DMS153 treated with DMSO at 0.1 percent for 48 hours (cell line): ENCODE measurements at regions not wholly inside any gene's neighbourhood (a gene's known extent, or its start where the extent isn't known, plus 50 kb on each side); places are given as distances from the start of the nearest gene placed in this dataset.
"Not testable (repeated sequence)": the region's sequence is repeated elsewhere in the genome, so short reads cannot be mapped to it uniquely, and the experiment has no call there.

Experiments used
- DNase-seq: peaks from one replicate; lab custom pipeline; 2025; ENCODE audit not compliant: unreplicated experiment; lab: John Stamatoyannopoulos, UW

DNA sequence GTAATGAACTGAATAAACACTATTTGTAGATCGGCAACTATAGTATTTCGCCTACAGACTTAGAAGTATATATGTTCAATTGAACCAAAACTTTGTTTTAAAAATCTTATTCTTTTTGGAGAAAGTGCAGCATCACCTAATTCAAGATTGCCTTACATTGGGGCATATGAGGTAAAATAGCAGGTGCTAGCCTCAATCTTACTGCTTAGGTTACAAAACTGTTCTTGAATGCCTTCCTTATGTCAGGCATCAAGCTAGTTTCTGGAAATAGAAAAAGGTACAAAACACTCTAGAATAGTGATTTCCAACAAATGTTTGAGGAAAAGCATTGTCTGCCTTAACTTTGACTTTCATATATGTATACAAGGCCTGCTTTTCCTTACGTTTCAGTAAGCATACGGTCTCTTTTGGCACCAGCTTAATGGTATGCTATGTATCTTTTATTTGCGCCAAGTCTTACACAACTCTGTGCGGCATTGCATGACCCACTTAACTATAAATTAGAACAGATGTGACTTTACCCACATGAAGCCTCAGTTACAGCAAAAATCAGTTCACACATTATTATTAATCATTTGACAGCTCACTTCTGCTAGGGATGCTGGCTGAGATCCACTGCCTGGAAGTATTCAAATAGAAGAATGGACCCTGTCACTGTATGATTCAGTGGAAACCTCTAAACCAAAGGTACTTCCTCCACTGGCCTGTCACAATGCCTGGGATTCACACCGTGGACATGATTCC, 174.1 kb downstream of the PRELID2 start:
- DNase-seq, result no peak

DNA sequence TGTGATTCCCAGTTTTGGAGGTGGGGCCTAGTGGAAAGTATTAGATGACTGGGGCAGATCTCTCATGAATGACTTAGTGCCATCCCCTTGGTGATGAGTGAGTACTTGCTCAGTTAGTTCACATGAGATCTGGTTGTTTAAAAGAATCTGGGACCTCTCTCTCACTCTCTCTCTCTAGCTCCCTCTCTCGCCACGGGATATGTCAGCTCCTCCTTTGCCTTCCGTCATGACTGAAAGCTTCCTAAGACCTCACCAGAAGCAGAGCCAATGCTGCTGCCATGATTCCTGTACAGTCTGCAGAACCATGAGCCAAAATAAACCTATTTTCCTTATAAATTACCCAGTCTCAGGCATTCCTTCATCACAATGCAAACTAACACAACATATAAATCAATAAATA, 176.7 kb downstream of the PRELID2 start:
- no peak for DNase-seq

DNA sequence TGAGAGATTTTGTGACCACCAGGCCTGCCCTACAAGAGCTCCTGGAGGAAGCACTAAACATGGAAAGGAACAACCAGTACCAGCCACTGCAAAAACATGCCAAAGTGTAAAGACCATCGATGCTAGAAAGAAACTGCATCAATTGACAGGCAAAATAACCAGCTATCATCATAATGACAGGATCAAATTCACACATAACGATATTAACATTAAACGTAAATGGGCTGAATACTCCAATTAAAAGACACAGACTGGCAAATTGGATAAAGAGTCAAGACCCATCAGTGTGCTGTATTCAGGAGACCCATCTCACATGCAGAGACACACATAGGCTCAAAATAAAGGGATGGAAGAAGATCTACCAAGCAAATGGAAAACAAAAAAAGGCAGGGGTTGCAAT, 182.4 kb downstream of the PRELID2 start:
- DNase-seq, result not testable (repeated sequence)

DNA sequence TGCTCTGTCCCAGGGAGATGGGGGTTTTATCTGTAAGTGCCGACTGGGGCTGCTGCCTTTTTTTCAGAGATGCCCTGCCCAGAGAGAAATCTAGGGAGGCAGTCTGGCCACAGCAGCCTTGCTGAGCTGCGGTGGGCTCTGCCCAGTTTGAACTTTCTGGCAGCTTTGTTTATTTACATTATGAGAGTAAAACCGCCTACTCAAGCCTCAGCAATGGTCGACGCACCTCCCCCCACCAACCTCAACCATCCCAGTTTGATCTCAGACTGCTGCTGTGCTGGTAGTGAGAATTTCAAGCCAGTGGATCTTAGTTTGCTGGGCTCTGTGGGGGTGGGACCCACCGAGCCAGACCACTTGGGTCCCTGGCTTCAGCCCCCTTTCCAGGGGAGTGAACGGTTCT, 188.0 kb downstream of the PRELID2 start:
- not testable (repeated sequence) for DNase-seq

GRCh38 chr5:145643214-145643613, 191.9 kb downstream of the PRELID2 start:
- DNase-seq, result not testable (repeated sequence)

GRCh38 chr5:145637396-145637795, 197.7 kb downstream of the PRELID2 start:
- DNase-seq, result no peak

DNA sequence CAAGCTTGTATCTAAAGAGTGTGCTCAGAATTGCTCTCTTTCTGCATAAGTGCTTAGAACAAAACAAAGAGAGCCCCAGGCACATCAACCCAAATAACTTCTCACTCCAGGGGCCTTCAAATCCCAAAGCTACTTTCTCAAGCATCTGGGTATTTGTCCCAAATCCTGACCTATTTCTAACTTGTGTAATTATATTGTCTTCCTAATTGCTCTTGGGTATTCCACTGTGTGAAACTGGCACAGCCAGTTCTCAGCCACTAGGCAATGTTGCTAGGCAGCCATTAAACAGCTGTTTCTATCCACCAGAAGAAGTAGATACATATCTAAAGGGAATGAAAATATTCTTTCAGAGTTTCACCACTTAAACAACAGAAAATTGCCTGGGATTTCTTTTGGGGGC, 198.8 kb downstream of the PRELID2 start:
- no peak for DNase-seq

DNA sequence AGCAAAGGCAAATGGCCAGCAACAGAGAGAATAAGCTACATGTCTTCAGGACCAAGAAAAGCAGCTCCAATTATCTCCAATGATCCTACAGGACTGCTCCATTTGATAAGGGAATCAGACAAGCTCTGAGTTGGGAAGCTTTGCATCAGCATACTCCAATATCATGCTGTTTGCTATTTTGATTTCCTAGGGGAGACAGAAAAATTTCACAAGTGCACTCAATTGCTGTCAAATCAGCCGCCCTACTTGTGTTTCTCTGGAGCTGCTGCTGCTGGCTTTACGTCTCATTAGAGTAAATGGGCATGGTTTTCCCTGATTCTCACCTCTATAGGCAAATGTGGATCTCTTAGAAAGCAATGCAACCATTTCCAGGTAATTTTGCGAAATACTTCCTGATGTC, 201.7 kb downstream of the PRELID2 start:
- DNase-seq, result no peak

DNA sequence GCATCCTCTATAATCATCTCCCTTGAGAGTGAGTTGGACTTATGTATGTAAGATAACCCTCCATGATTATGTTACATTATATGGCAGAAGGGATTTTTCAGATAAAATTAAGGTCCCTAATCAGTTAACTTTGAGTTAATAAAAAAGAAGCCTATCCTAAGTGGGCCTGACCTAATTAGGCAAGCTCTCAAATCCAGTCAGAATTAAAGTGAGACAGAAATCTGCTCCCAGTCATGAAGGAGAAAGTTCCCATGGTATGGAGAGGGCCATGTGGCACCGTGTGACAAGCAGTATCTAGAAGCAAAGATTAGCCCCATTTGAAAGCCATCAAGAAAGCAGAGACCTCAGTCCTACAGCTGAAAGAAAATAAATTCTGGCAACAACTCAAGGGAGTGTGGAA, 202.4 kb downstream of the PRELID2 start:
- DNase-seq, result no peak

GRCh38 chr5:145629047-145629446, 206.1 kb downstream of the PRELID2 start:
- DNase-seq, result no peak

DNA sequence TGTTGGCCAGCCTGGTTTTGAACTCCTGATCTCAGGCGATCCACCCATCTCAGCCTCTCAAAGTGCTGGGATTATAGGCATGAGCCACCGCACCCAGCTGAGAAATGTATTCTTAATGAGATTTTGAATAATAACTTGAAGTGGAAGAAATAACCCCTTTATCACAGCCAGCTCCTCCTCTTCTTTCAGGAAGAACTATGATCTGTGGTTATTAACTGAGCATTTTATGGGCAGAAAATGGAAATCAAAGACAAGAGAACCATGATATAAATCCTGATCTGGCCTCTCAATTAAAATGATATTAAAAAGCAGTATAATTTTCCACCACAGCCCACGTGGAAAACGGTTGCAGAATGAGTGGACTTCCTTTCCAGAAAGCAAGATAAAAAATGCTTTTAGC, 206.6 kb downstream of the PRELID2 start:
- no peak for DNase-seq

- DNase-seq, result no peak
Measured at GRCh38 chr5:145619806-145620310, 215.3 kb downstream of the PRELID2 start.

GRCh38 chr5:145616739-145617138, 218.4 kb downstream of the PRELID2 start:
- DNase-seq, result not testable (repeated sequence)

- DNase-seq, result no peak
Measured at GRCh38 chr5:145598983-145599382, 236.2 kb downstream of the PRELID2 start.

GRCh38 chr5:145598184-145598583, 237.0 kb downstream of the PRELID2 start:
- DNase-seq, result no peak

- DNase-seq, result no peak
Measured at GRCh38 chr5:145591578-145591977, 243.6 kb downstream of the PRELID2 start.

DNA sequence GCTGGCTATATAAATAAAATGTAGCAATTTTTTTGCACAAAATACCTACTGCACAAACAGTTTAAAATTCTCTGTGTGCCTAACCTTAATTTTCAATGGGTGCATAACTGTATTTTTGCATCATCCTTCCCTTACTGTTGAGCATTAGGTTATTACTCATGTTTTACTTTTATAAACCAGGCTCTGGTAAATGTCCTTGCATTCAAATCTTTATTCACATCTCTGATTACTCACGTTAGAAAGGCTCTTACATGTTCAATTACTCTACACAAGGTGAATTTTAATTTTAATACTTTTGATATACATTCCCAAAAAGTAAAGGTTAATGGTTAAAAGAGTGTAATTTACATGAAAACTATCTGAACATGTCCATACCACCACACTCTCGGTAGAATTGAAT, 246.1 kb downstream of the PRELID2 start:
- DNase-seq, result no peak

- no peak for DNase-seq
Measured at GRCh38 chr5:145588558-145588957, 246.6 kb downstream of the PRELID2 start.

- DNase-seq, result no peak
Measured at GRCh38 chr5:145588113-145588512, 247.0 kb downstream of the PRELID2 start.

DNA sequence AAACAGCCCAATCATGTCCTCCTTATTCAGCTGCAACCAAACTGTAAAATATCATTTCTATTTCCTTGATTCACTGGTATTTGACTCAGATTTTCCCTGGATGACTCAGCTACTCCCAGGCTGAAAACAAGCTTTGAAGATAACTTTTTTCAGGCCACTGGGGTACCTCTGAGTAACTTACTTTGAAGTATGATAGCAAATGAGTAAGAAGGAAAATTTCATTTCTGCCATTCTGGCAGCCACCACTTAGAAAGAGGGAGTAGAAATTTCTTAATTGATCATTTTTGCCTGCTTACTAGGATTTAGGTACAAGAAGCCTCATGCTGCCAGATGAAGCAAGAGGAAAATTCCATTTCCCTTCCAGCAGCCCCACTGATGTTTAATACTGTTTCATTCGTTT, 247.4 kb downstream of the PRELID2 start:
- no peak for DNase-seq

DNA sequence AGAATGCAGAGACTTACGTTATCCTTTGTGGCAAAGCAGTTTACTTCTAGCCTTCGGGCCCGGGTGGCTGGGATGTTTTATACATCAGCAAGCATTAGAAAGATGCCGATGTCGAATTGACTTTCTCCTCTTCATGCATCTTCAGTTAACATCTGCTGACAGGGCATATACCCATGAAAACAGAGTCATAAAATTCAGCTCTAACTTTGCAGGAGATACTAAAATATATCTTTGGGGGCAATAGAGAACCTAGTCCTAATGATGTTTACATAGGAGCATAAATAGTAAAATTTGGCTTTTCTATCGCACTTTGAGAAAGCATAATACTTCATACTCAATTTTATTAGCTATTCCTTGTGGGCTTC, 247.9 kb downstream of the PRELID2 start:
- no peak for DNase-seq

DNA sequence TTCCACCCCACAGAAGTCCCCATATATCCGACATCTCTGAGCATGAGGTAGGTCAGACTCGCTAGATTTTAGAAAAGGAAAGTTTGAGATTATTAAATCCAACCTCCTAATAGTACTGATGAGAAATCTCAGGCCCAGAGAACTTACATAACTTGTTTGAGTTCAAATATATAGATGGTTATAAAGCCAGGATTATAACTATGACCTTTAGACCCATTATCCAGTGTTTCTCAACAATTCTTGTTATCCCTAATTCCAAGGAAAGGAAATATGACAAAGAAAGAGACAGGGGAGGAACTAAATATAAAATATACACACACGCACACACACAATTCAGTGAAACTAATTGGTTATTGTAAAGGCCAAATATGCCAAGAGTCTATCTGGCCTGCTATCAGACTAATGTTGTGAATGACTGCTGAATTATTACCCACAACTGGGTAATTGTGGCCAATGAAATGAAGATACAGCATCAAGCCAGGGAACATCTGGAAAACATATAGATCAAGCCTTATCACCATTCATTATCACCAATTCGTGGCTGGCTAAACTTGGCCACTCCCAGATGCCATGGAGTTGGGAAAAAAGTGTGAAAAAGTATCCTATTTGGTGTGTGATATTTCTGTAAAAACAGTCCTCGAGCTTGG, 248.4 kb downstream of the PRELID2 start:
- DNase-seq, result no peak
